ENCODE measurements at regions not wholly inside any gene's neighbourhood (a gene's known extent, or its start where the extent isn't known, plus 50 kb on each side); places are given as distances from the start of the nearest gene placed in this dataset.
"Not testable (repeated sequence)": the region's sequence is repeated elsewhere in the genome, so short reads cannot be mapped to it uniquely, and the experiment has no call there.

DNA sequence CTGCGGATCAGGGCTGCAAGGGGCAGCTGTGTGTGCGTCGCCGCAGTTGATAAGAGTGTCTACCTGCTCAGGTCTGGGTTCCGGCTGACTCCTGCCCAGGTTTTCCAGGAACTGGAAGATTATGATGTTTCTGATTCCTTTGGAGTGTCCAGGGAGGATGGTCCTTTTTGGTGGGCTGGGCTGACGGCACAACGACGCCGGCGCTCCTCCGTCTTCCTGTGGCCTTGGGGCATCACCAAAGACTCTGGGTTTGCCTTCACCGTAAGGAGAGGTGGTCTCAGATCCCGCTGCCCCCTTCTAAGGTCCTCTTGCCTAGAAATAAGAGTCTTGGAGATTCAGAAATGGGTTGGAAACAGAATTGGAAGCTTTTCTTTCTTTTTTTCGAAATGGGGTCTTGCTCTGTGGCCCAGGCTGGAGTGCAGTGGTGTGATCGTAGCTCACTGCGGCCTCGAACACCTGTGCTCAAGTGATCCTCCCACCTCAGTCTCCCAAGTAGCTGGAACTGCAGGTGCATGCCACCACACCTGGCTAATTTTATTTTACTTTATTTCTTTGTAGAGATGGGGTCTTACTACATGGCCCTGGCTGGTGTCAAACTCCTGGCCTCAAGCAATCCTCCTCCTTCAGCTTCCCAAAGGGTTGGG, 1245.5 kb upstream of the PHF14 start:
- not testable (repeated sequence) for H3K4me3 ChIP-seq (ENCODE audit: low read length in 3 of 3); H3K27me3 ChIP-seq (ENCODE audit: control insufficient read depth in 3 of 3, insufficient read depth in 3 of 3, low read length in 3 of 3); H3K36me3 ChIP-seq (ENCODE audit: control insufficient read depth in 3 of 3, insufficient read depth in 3 of 3, low read length in 3 of 3); H3K4me1 ChIP-seq (ENCODE audit: control insufficient read depth in 3 of 3, insufficient read depth in 3 of 3, low read length in 3 of 3); H3K9ac ChIP-seq (ENCODE audit: low read depth in 1 of 3, low read length in 3 of 3); H3K9me3 ChIP-seq (ENCODE audit: control insufficient read depth in 3 of 3, low read length in 3 of 3); H3K27ac ChIP-seq (ENCODE audit: low read depth, low read length)

DNA sequence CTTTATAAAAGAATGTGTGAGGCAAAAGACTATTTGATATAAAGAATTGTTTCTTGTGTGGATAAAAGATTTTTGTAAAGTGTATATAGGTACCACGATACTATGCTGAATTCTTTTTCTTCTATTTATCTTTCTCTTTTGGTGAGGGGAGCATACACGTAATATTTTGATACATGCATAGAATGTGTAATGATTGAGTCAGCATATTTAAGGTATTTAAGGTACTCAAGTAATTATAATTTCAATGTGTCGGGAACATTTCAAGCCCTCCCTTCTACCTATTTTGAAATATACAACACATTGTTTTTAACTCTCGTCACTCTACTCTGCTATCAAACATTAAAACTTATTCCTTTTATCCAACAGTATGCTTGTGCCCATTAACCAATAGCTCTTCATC, 1221.6 kb upstream of the PHF14 start:
- Histone ChIP-seq H3K4me3 (ENCODE audit: low read length in 3 of 3) (no peak overlapping the region), H3K9me3 (ENCODE audit: control insufficient read depth in 3 of 3, low read length in 3 of 3) (no peaks in the 10 kb centered on the region), H3K36me3 (ENCODE audit: control insufficient read depth in 3 of 3, insufficient read depth in 3 of 3, low read length in 3 of 3) (no peaks in the 10 kb centered on the region), H3K27ac (ENCODE audit: low read depth, low read length) (no peak overlapping the region), H3K4me1 (ENCODE audit: control insufficient read depth in 3 of 3, insufficient read depth in 3 of 3, low read length in 3 of 3) (no peaks in the 10 kb centered on the region), H3K27me3 (ENCODE audit: control insufficient read depth in 3 of 3, insufficient read depth in 3 of 3, low read length in 3 of 3) (no peaks in the 10 kb centered on the region), H3K9ac (ENCODE audit: low read depth in 1 of 3, low read length in 3 of 3) (no peak overlapping the region)

DNA sequence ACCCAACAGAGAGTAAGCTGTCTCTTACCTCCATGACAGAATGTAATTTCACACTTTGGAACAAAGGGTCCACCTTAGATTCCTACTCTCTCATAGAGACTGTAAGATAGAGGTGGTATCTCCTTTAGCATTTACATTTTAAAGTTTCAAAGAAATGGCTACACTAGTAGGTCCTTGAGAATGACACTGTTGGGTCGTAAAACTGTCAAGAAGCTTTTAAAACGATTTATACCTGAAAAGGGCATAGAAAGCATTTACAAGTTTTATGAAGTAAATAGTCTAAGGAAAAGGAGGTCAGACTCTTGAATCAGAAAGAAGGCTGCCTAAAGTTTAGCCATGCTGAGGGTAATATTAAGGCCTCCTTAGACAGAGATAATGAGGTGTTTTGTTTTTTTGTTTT, 1212.4 kb upstream of the PHF14 start:
- no peaks in the 10 kb centered on the region for H3K4me1 ChIP-seq (ENCODE audit: control insufficient read depth in 3 of 3, insufficient read depth in 3 of 3, low read length in 3 of 3)
- no peak overlapping the region for H3K4me3 ChIP-seq (ENCODE audit: low read length in 3 of 3)
- no peaks in the 10 kb centered on the region for H3K9me3 ChIP-seq (ENCODE audit: control insufficient read depth in 3 of 3, low read length in 3 of 3)
- H3K36me3 ChIP-seq (ENCODE audit: control insufficient read depth in 3 of 3, insufficient read depth in 3 of 3, low read length in 3 of 3), result no peaks in the 10 kb centered on the region
- no peaks in the 10 kb centered on the region for H3K27me3 ChIP-seq (ENCODE audit: control insufficient read depth in 3 of 3, insufficient read depth in 3 of 3, low read length in 3 of 3)
- H3K9ac ChIP-seq (ENCODE audit: low read depth in 1 of 3, low read length in 3 of 3), result no peak overlapping the region
- H3K27ac ChIP-seq (ENCODE audit: low read depth, low read length), result no peak overlapping the region

DNA sequence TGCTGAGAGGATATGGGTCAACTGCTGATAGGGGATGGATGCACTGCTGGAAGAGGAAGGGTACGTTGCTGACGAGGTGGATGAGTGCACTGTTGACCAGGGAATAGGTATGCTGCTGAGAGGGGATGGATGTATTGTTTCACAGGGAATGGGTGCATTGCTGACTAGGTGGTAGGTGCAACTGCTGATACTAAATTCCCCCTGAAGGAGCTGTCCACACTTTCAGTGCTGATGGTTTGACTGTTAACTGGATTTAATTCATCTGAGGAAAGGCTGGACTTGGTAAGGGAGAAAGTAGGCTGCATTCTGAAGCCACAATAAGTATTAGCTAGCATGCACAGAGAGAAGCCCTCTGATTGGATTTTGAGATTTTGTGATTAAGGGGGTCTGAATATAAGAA, 1196.8 kb upstream of the PHF14 start:
- no peak overlapping the region for H3K4me3 ChIP-seq (ENCODE audit: low read length in 3 of 3)
- no peak overlapping the region for H3K27ac ChIP-seq (ENCODE audit: low read depth, low read length)
- H3K9ac ChIP-seq (ENCODE audit: low read depth in 1 of 3, low read length in 3 of 3), result no peak overlapping the region
- H3K9me3 ChIP-seq (ENCODE audit: control insufficient read depth in 3 of 3, low read length in 3 of 3), result no peaks in the 10 kb centered on the region
- no peaks in the 10 kb centered on the region for H3K4me1 ChIP-seq (ENCODE audit: control insufficient read depth in 3 of 3, insufficient read depth in 3 of 3, low read length in 3 of 3)
- H3K27me3 ChIP-seq (ENCODE audit: control insufficient read depth in 3 of 3, insufficient read depth in 3 of 3, low read length in 3 of 3), result no peaks in the 10 kb centered on the region
- no peaks in the 10 kb centered on the region for H3K36me3 ChIP-seq (ENCODE audit: control insufficient read depth in 3 of 3, insufficient read depth in 3 of 3, low read length in 3 of 3)

DNA sequence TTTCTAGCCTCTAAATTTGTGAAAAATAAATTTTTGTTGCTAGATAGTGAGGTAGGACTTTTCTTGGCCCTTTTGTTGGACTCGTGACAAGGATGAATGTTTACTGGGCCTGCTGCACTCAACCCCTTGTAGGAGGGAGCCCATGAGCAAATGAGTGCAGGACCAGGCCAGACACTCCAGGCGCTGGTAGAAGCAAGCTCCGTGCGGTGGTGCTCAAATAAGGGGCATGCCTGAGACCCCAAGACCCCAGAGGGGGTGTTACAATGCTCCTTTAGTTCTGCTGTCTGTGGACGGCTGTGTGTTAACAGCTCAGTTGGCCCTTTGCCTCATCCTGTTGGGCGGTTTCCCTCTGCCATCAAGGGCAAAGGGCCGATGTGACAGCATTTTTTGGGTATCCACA, 1195.3 kb upstream of the PHF14 start:
- Histone ChIP-seq H3K4me1 (ENCODE audit: control insufficient read depth in 3 of 3, insufficient read depth in 3 of 3, low read length in 3 of 3) (no peaks in the 10 kb centered on the region), H3K4me3 (ENCODE audit: low read length in 3 of 3) (no peak overlapping the region), H3K9me3 (ENCODE audit: control insufficient read depth in 3 of 3, low read length in 3 of 3) (no peaks in the 10 kb centered on the region), H3K27me3 (ENCODE audit: control insufficient read depth in 3 of 3, insufficient read depth in 3 of 3, low read length in 3 of 3) (no peaks in the 10 kb centered on the region), H3K9ac (ENCODE audit: low read depth in 1 of 3, low read length in 3 of 3) (no peak overlapping the region), H3K36me3 (ENCODE audit: control insufficient read depth in 3 of 3, insufficient read depth in 3 of 3, low read length in 3 of 3) (no peaks in the 10 kb centered on the region), H3K27ac (ENCODE audit: low read depth, low read length) (no peak overlapping the region)

DNA sequence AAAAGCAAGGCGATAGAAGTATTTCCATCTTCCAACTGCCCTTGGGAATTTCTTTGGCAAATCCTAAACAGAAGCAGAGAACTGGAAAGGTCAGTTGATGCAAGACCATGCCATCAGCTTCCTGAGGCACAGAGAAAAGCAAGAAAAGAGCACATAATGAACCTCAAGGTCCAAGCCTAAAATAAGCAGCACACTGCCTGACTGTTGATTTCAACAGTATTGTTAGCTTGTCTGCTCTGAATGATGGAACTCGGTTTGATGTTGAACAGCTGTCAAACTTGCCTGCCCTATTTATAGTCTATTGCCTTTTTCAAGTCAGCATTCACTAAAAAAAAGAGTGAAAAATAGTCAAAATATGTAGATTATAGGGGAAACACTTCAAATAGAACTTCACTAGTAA, 1192.0 kb upstream of the PHF14 start:
- no peak overlapping the region for H3K27ac ChIP-seq (ENCODE audit: low read depth, low read length)
- no peaks in the 10 kb centered on the region for H3K36me3 ChIP-seq (ENCODE audit: control insufficient read depth in 3 of 3, insufficient read depth in 3 of 3, low read length in 3 of 3)
- no peaks in the 10 kb centered on the region for H3K4me1 ChIP-seq (ENCODE audit: control insufficient read depth in 3 of 3, insufficient read depth in 3 of 3, low read length in 3 of 3)
- H3K27me3 ChIP-seq (ENCODE audit: control insufficient read depth in 3 of 3, insufficient read depth in 3 of 3, low read length in 3 of 3), result no peaks in the 10 kb centered on the region
- no peak overlapping the region for H3K4me3 ChIP-seq (ENCODE audit: low read length in 3 of 3)
- H3K9ac ChIP-seq (ENCODE audit: low read depth in 1 of 3, low read length in 3 of 3), result no peak overlapping the region
- H3K9me3 ChIP-seq (ENCODE audit: control insufficient read depth in 3 of 3, low read length in 3 of 3), result no peaks in the 10 kb centered on the region

DNA sequence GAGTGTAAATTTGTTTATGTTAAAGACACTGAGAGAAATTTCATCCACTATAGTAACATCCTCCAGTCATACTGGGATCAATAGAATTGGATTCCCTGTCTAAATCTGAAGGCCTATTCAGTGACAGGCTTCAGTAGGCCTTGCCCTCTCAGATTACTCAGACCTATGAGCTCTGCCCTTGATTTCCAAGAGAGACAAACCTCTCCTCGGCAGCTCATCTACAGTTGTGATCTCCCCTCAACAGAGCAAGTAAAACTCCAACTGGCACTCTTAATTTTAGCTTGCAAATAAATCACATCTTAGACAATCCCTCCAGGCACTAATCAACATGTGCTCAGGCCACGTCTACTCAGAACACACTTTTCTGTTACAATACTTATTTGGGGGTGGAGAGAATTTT, 1191.4 kb upstream of the PHF14 start:
- Histone ChIP-seq H3K27me3 (ENCODE audit: control insufficient read depth in 3 of 3, insufficient read depth in 3 of 3, low read length in 3 of 3) (no peaks in the 10 kb centered on the region), H3K9me3 (ENCODE audit: control insufficient read depth in 3 of 3, low read length in 3 of 3) (no peaks in the 10 kb centered on the region), H3K9ac (ENCODE audit: low read depth in 1 of 3, low read length in 3 of 3) (no peak overlapping the region), H3K4me1 (ENCODE audit: control insufficient read depth in 3 of 3, insufficient read depth in 3 of 3, low read length in 3 of 3) (no peaks in the 10 kb centered on the region), H3K36me3 (ENCODE audit: control insufficient read depth in 3 of 3, insufficient read depth in 3 of 3, low read length in 3 of 3) (no peaks in the 10 kb centered on the region), H3K27ac (ENCODE audit: low read depth, low read length) (no peak overlapping the region), H3K4me3 (ENCODE audit: low read length in 3 of 3) (no peak overlapping the region)

DNA sequence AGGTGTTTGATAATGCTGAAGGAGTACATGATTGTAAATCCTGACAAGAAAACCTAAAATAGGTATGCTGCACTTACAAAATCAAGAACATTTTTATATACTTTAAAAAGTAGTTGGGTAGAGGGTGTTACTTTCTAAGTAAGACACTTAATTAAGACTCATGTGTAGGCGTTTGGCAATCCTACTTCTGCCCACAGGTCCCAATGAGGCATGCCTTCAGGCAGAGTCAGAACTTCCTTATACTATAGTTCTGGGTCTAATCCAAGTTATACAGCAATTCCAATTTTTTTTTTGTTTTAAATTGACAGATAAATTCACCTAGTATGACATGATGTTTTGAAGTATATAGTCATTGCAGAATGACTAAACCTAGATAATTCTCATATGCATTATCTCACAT, 1188.5 kb upstream of the PHF14 start:
- H3K27me3 ChIP-seq (ENCODE audit: control insufficient read depth in 3 of 3, insufficient read depth in 3 of 3, low read length in 3 of 3), result no peaks in the 10 kb centered on the region

DNA sequence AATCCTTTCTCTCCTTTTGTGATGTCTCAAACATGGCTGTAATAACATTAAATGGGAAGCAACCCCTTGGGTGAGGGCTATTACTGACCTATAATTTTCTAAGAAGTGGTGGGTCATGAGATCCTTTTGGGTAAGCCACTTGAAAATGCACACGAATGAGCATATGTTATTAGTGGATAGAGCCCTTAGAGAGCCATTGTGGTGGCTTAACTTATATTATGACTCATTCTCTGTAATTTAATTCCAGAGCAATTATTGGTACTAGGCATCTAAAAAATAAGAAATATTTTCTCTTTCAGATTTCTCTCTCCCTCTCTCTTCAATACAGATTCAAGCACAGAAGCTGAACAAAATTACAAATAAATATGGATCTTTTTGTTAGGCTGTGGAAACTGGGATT, 1177.4 kb upstream of the PHF14 start:
- Histone ChIP-seq H3K9ac (ENCODE audit: low read depth in 1 of 3, low read length in 3 of 3) (no peak overlapping the region), H3K27ac (ENCODE audit: low read depth, low read length) (no peak overlapping the region), H3K4me1 (ENCODE audit: control insufficient read depth in 3 of 3, insufficient read depth in 3 of 3, low read length in 3 of 3) (no peaks in the 10 kb centered on the region), H3K9me3 (ENCODE audit: control insufficient read depth in 3 of 3, low read length in 3 of 3) (no peaks in the 10 kb centered on the region), H3K4me3 (ENCODE audit: low read length in 3 of 3) (no peak overlapping the region), H3K36me3 (ENCODE audit: control insufficient read depth in 3 of 3, insufficient read depth in 3 of 3, low read length in 3 of 3) (no peaks in the 10 kb centered on the region), H3K27me3 (ENCODE audit: control insufficient read depth in 3 of 3, insufficient read depth in 3 of 3, low read length in 3 of 3) (no peaks in the 10 kb centered on the region)

More for the DNA sequence above, 1188.5 kb upstream of the PHF14 start:
- Histone ChIP-seq H3K9ac (ENCODE audit: low read depth in 1 of 3, low read length in 3 of 3) (no peak overlapping the region), H3K9me3 (ENCODE audit: control insufficient read depth in 3 of 3, low read length in 3 of 3) (no peaks in the 10 kb centered on the region), H3K36me3 (ENCODE audit: control insufficient read depth in 3 of 3, insufficient read depth in 3 of 3, low read length in 3 of 3) (no peaks in the 10 kb centered on the region), H3K4me1 (ENCODE audit: control insufficient read depth in 3 of 3, insufficient read depth in 3 of 3, low read length in 3 of 3) (no peaks in the 10 kb centered on the region), H3K27ac (ENCODE audit: low read depth, low read length) (no peak overlapping the region), H3K4me3 (ENCODE audit: low read length in 3 of 3) (no peak overlapping the region)

DNA sequence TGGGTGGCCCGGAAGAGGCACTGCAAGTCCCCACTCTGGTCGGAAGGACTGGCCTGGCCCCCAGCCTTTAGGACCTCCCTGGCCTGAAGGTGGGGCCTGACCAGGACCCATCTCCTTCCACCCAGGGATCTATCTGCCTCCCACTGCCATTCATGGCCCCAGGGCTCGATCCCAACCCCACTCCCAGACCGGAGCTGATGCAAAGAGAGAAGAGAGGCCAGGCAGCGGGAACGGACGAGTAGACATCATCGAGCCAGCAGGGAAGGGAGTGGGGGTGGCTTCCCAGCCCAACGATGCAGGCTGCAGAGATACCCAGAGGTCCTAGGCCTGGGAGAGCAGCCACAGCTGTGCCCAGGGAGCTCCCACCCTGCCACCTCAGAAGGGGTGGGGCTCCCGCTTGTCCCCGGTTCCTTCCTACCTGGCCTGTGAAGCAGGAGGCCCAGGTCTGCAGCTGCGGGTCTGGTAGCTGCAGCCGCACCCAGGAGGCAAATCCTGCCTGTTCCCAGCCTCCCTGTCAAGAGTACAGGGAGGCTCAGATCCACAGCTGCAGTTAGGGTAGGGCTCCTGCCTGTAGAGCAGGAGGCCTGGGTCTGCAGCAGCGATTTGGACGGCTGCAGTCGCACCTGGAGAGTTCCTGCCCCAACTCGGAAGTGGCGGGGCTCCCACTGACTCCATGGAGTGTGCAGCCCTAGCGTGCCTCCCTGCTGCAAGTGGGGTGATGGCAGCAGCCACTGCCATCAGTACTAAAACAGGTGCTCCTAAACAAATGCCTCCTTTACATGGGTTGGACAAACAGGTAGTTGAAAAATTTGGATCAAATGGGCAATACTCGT, 1151.0 kb upstream of the PHF14 start:
- no peaks in the 10 kb centered on the region for H3K9me3 ChIP-seq (ENCODE audit: control insufficient read depth in 3 of 3, low read length in 3 of 3)
- H3K9ac ChIP-seq (ENCODE audit: low read depth in 1 of 3, low read length in 3 of 3), result no peak overlapping the region
- no peaks in the 10 kb centered on the region for H3K27me3 ChIP-seq (ENCODE audit: control insufficient read depth in 3 of 3, insufficient read depth in 3 of 3, low read length in 3 of 3)
- no peak overlapping the region for H3K4me3 ChIP-seq (ENCODE audit: low read length in 3 of 3)
- H3K36me3 ChIP-seq (ENCODE audit: control insufficient read depth in 3 of 3, insufficient read depth in 3 of 3, low read length in 3 of 3), result no peaks in the 10 kb centered on the region
- H3K4me1 ChIP-seq (ENCODE audit: control insufficient read depth in 3 of 3, insufficient read depth in 3 of 3, low read length in 3 of 3), result no peaks in the 10 kb centered on the region
- H3K27ac ChIP-seq (ENCODE audit: low read depth, low read length), result no peak overlapping the region

All from skeletal muscle tissue (tissue), 3 donors.